ENCODE measurements at regions not wholly inside any gene's neighbourhood (a gene's known extent, or its start where the extent isn't known, plus 50 kb on each side); places are given as distances from the start of the nearest gene placed in this dataset.

DNA sequence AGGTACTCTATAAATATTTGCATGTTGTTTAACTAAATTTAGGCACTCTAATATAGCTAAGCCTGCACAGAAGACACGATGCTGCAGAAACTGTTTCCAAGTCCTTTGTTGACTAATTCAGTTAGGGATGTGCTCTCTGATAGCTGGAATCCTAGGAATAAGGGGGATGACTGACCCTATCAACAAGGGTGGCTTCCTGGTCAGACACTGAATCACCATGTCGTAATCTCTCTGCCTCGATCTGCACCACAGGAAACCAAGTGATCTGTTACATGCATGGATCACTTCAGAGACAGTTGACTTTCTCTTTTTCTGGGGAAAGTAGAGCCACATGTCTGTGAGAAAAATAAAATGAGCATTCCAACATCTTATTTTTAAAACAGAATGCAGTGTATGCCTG, 169.1 kb downstream of the GUCY2F start:
- TF ChIP-seq, protein P1, sequence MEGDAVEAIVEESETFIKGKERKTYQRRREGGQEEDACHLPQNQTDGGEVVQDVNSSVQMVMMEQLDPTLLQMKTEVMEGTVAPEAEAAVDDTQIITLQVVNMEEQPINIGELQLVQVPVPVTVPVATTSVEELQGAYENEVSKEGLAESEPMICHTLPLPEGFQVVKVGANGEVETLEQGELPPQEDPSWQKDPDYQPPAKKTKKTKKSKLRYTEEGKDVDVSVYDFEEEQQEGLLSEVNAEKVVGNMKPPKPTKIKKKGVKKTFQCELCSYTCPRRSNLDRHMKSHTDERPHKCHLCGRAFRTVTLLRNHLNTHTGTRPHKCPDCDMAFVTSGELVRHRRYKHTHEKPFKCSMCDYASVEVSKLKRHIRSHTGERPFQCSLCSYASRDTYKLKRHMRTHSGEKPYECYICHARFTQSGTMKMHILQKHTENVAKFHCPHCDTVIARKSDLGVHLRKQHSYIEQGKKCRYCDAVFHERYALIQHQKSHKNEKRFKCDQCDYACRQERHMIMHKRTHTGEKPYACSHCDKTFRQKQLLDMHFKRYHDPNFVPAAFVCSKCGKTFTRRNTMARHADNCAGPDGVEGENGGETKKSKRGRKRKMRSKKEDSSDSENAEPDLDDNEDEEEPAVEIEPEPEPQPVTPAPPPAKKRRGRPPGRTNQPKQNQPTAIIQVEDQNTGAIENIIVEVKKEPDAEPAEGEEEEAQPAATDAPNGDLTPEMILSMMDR (IDR thresholded peaks at IDR 0.05), result no peak
- Mint-ChIP-seq H3K9me3 (peaks cover 17% of the 10 kb centered on the region), H3K4me1 (no peaks in the 10 kb centered on the region), H3K36me3 (ENCODE audit: low read depth) (no peaks in the 10 kb centered on the region), H3K27me3 (ENCODE audit: low read depth, poor library complexity) (peaks cover 3% of the 10 kb centered on the region), H3K27ac (no peak overlapping the region), H3K4me3 (no peak overlapping the region)
- DNase-seq, result no peak

DNA sequence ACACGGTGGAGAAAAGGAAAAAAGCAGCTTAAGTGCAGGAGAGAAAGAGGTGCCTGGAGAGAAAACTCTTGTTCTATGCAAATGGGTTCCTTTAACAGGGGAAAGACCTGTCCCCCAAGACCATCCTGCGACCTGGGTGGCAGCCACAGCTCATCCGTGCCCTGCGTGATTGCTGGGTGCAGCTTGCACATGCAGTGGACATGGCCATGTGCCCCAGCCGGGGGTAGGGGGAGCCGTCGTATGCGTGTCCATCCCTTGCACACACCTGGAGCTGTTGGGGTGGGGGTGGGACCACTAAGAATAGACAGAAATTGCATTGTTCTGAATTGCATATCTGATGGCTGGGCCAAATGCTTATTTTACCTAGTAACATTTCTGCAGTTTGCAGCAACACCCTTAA, 171.9 kb downstream of the GUCY2F start:
- DNase-seq, result no peak
- TF ChIP-seq, protein P1 (IDR thresholded peaks at IDR 0.05), result no peak
- H3K9me3 Mint-ChIP-seq, result no peaks in the 10 kb centered on the region
- peaks cover 3% of the 10 kb centered on the region for H3K27me3 Mint-ChIP-seq (ENCODE audit: low read depth, poor library complexity)
- no peaks in the 10 kb centered on the region for H3K36me3 Mint-ChIP-seq (ENCODE audit: low read depth)
- H3K4me3 Mint-ChIP-seq, result no peak overlapping the region
- H3K4me1 Mint-ChIP-seq, result no peaks in the 10 kb centered on the region
- H3K27ac Mint-ChIP-seq, result no peak overlapping the region

DNA sequence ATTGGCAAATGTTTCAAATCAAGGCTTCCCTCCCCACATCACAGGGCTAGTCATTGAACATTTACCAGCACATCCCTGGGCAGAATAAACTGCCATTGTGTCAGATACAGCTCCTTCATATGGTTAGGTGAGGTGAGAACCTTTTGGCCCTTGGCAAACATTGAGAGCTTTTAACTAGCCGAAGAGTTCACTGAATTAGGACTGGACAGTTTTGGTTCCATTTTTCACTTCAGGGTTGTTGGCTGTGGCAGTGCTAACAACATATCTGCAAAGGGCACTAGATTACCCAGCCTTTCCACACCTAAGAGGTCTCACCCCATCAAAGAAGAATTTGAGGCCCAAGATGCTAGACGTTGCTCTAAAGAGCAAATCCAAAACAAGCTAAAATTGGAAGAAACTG, 180.7 kb downstream of the GUCY2F start:
- Mint-ChIP-seq H3K9me3 (no peaks in the 10 kb centered on the region), H3K27ac (no peak overlapping the region), H3K4me1 (no peaks in the 10 kb centered on the region), H3K36me3 (ENCODE audit: low read depth) (no peaks in the 10 kb centered on the region), H3K4me3 (no peak overlapping the region), H3K27me3 (ENCODE audit: low read depth, poor library complexity) (no peaks in the 10 kb centered on the region)
- no peak for DNase-seq
- TF ChIP-seq, protein P1 (IDR thresholded peaks at IDR 0.05), result no peak

DNA sequence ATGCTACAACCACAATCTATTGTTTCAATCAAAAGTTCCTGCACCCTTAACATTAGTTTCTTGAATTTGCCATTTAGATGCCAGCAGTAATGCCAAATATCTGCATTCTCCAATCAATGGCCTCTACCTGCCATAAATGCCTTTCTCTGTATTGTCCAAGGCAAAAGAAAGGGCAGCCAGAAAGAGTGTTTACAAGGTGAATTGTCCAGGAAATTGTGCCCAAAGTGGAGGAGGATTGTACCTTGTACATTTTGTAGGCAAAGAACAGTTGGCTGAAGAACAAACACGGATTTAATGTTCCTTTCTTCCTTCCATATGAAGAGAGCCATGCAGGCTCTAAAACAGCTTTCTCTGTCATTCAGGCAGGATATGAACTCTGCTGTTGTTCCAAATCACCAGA, 181.5 kb downstream of the GUCY2F start:
- Mint-ChIP-seq H3K27me3 (ENCODE audit: low read depth, poor library complexity) (no peaks in the 10 kb centered on the region), H3K4me3 (no peak overlapping the region), H3K27ac (no peak overlapping the region), H3K4me1 (no peaks in the 10 kb centered on the region), H3K9me3 (no peaks in the 10 kb centered on the region), H3K36me3 (ENCODE audit: low read depth) (no peaks in the 10 kb centered on the region)
- DNase-seq, result no peak
- TF ChIP-seq, protein P1 (IDR thresholded peaks at IDR 0.05), result no peak

GRCh38 chrX:109299091-109299490, 182.8 kb downstream of the GUCY2F start:
- DNase-seq, result no peak
- H3K4me1 Mint-ChIP-seq, result no peaks in the 10 kb centered on the region
- H3K4me3 Mint-ChIP-seq, result no peak overlapping the region
- peaks cover 3% of the 10 kb centered on the region for H3K27me3 Mint-ChIP-seq (ENCODE audit: low read depth, poor library complexity)
- H3K27ac Mint-ChIP-seq, result no peak overlapping the region
- TF ChIP-seq, protein P1 (IDR thresholded peaks at IDR 0.05), result no peak
- no peaks in the 10 kb centered on the region for H3K36me3 Mint-ChIP-seq (ENCODE audit: low read depth)
- H3K9me3 Mint-ChIP-seq, result no peaks in the 10 kb centered on the region

DNA sequence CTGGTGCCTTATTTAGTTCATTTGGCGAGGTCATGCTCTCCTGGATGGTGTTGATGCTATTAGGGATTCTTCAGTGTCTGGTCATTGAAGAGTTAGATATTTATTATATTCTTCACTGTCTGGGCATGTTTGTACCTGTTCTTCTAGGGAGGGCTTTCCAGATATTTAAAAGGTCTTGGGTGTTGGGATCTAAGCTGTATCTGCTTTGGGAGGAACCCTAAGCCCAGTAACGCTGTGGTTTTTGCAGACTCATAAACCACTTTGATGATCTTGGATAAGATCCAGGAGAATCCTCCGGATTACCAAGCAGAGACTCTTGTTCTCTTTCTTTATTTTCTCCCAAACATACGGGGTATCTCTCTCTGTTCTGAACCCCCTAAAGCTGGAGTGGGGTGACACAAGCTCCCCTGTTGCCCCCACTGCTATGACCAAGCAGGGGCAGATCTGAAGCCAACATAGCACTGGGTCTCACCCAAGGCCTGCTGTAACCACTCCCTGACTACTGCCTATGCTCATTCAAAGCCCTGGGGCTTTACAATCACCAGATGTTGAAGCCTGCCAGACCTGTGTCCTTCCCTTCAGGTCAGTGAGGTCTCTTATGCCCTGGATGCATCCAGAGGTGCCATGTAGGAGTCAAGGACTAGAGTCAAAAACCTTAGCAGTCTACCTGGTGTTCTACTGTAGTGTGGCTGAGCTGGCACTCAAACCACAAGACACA, 187.6 kb downstream of the GUCY2F start:
- Mint-ChIP-seq H3K27ac (no peak overlapping the region), H3K4me3 (no peak overlapping the region), H3K27me3 (ENCODE audit: low read depth, poor library complexity) (peaks cover 3% of the 10 kb centered on the region), H3K9me3 (peaks cover 14% of the 10 kb centered on the region), H3K36me3 (ENCODE audit: low read depth) (no peaks in the 10 kb centered on the region), H3K4me1 (no peaks in the 10 kb centered on the region)
- TF ChIP-seq, protein P1 (IDR thresholded peaks at IDR 0.05), result no peak
- no peak for DNase-seq
